ENCODE measurements at regions not wholly inside any gene's neighbourhood (a gene's known extent, or its start where the extent isn't known, plus 50 kb on each side); places are given as distances from the start of the nearest gene placed in this dataset.

DNA sequence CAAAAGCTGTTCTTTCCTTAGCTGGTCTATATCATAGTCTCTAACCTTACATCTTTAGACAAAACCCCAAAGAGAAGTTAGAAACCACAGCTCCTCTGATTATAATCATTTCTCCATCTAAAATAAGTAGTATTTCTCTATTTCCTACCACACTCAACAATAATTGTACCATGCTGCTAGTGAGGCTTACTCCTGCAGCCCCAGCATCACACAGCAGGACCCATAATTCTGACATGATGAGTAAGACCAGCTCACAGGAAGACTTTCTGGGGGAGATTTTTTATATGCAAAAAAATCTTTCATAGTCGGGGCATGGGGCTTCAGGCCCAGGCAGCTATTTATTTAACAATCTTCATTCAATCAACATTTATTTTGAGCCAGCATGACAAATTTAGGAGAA lies 441.6 kb downstream of the DYNC2H1 start:
- no peaks in the 10 kb centered on the region for H3K4me1 Mint-ChIP-seq
- no peak overlapping the region for H3K4me3 Mint-ChIP-seq
- TF ChIP-seq, protein P1, sequence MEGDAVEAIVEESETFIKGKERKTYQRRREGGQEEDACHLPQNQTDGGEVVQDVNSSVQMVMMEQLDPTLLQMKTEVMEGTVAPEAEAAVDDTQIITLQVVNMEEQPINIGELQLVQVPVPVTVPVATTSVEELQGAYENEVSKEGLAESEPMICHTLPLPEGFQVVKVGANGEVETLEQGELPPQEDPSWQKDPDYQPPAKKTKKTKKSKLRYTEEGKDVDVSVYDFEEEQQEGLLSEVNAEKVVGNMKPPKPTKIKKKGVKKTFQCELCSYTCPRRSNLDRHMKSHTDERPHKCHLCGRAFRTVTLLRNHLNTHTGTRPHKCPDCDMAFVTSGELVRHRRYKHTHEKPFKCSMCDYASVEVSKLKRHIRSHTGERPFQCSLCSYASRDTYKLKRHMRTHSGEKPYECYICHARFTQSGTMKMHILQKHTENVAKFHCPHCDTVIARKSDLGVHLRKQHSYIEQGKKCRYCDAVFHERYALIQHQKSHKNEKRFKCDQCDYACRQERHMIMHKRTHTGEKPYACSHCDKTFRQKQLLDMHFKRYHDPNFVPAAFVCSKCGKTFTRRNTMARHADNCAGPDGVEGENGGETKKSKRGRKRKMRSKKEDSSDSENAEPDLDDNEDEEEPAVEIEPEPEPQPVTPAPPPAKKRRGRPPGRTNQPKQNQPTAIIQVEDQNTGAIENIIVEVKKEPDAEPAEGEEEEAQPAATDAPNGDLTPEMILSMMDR (conservative IDR thresholded peaks at IDR 0.05), result no peak
- peaks cover 2% of the 10 kb centered on the region for H3K27me3 Mint-ChIP-seq (ENCODE audit: low read depth)
- H3K27ac Mint-ChIP-seq (ENCODE audit: unreplicated experiment), result no peak overlapping the region
- DNase-seq (ENCODE audit: low read depth, low spot score), result no peak
- H3K9me3 Mint-ChIP-seq, result peaks cover 2% of the 10 kb centered on the region
- H3K36me3 Mint-ChIP-seq (ENCODE audit: low read depth), result no peaks in the 10 kb centered on the region

DNA sequence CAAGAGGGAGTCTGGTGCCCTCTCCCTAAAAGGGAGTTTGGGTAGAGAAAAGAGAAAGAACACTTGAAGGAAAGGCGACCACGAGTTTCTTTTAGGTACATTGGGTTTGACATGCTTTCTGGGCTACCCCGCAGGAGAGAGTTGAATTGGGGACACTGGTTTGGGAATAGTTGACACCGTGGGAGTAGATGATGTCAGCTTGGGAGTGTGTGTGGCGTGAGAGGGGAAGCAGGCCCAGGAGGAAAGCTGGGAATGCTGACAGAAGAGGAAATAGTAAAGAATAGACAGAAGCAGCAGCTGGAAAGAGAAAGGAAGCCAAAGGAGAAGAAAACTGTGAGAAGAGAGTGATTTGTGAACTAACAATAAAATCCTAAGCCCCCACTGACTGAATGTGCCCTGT lies 442.9 kb downstream of the DYNC2H1 start:
- no peaks in the 10 kb centered on the region for H3K4me1 Mint-ChIP-seq
- peaks cover 2% of the 10 kb centered on the region for H3K9me3 Mint-ChIP-seq
- no peak for DNase-seq (ENCODE audit: low read depth, low spot score)
- TF ChIP-seq, protein P1 (conservative IDR thresholded peaks at IDR 0.05), result no peak
- no peak overlapping the region for H3K4me3 Mint-ChIP-seq
- H3K27me3 Mint-ChIP-seq (ENCODE audit: low read depth), result peaks cover 2% of the 10 kb centered on the region
- H3K27ac Mint-ChIP-seq (ENCODE audit: unreplicated experiment), result no peak overlapping the region
- H3K36me3 Mint-ChIP-seq (ENCODE audit: low read depth), result no peaks in the 10 kb centered on the region

DNA sequence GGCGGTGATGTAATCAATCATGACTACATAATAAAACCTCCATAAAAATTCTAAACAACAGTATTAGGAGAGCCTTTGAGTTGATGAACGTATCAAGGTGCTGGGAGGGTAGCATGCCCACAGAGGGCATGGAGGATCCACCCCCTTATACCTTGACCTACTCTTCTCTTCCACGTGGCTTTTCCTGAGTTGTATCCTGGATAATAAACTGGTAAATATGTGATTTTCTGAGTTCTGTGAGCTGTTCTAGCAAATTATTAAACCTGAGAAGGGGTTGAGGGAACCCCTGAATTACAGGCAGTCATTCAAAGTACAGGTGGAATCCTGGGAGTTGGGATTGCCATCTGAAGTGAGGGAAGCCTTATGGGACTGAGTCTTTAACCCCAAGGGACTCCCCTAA lies 446.9 kb downstream of the DYNC2H1 start:
- H3K36me3 Mint-ChIP-seq (ENCODE audit: low read depth), result no peaks in the 10 kb centered on the region
- H3K27ac Mint-ChIP-seq (ENCODE audit: unreplicated experiment), result no peak overlapping the region
- DNase-seq (ENCODE audit: low read depth, low spot score), result no peak
- H3K27me3 Mint-ChIP-seq (ENCODE audit: low read depth), result no peaks in the 10 kb centered on the region
- H3K9me3 Mint-ChIP-seq, result peaks cover 2% of the 10 kb centered on the region
- TF ChIP-seq, protein P1 (conservative IDR thresholded peaks at IDR 0.05), result no peak
- no peaks in the 10 kb centered on the region for H3K4me1 Mint-ChIP-seq
- H3K4me3 Mint-ChIP-seq, result no peak overlapping the region

DNA sequence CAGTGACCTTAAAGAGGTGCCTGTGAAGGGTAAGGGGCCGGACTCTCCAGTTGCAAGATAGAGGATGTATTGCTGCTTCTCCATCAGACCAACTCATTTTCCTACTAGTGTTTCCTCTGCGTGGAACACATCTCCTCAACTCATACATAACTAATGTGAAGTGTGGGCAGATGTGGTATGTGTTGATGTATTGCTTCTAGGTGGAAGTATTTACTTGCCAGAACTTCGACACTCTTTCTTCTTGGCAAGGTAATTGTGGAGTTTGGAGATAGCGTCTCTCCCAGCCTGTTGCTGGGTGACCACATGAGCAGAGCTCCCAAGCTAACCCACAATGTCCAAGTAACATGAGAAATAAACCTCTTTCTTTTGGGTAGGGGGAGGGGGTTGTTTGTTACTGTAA lies 456.9 kb downstream of the DYNC2H1 start:
- Mint-ChIP-seq H3K36me3 (ENCODE audit: low read depth) (no peaks in the 10 kb centered on the region), H3K4me3 (no peak overlapping the region), H3K4me1 (no peaks in the 10 kb centered on the region), H3K27me3 (ENCODE audit: low read depth) (no peaks in the 10 kb centered on the region), H3K27ac (ENCODE audit: unreplicated experiment) (no peak overlapping the region), H3K9me3 (peaks cover 4% of the 10 kb centered on the region)
- TF ChIP-seq, protein P1 (conservative IDR thresholded peaks at IDR 0.05), result no peak
- DNase-seq (ENCODE audit: low read depth, low spot score), result no peak

DNA sequence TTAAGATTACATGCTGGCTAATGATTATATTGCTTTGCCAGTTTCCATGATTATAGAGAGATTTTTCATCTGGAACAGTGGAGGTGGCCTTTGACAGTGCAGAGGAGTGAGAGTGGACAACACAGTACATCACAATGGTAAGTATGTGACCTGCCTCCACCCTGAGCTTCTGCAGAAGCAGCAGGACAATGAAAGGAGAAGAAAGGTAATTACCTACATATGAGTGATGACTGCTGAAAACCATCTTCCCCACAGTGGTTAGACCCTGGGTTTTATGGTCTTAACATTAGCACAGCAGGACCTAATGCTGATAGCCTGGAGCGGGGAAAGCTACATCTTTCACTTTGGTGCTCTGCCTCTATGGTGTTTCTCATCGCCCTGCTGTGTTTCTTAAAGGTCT lies 454.7 kb upstream of the DDI1 start:
- H3K27ac Mint-ChIP-seq (ENCODE audit: unreplicated experiment), result no peak overlapping the region
- H3K4me3 Mint-ChIP-seq, result no peak overlapping the region
- no peaks in the 10 kb centered on the region for H3K4me1 Mint-ChIP-seq
- TF ChIP-seq, protein P1 (conservative IDR thresholded peaks at IDR 0.05), result no peak
- no peaks in the 10 kb centered on the region for H3K36me3 Mint-ChIP-seq (ENCODE audit: low read depth)
- DNase-seq (ENCODE audit: low read depth, low spot score), result no peak
- no peaks in the 10 kb centered on the region for H3K27me3 Mint-ChIP-seq (ENCODE audit: low read depth)
- no peaks in the 10 kb centered on the region for H3K9me3 Mint-ChIP-seq
